Endodermal cell (in vitro differentiated cells): ENCODE measurements at regions not wholly inside any gene's neighbourhood (a gene's known extent, or its start where the extent isn't known, plus 50 kb on each side); places are given as distances from the start of the nearest gene placed in this dataset.
A peak's percentile ranks its signal among the peaks of the same experiment; 100 is the strongest.

Source experiments
- DNase-seq: peaks from one replicate; pipeline ENCODE4 v3.0.0-alpha.2; 2017
- H3K27ac ChIP-seq: 2 replicates; pipeline ENCODE4 v1.5.1; 2013; ENCODE audit warnings: mild to moderate bottlenecking, low read depth, low read length, moderate library complexity
- H3K27me3 ChIP-seq: 2 replicates; pipeline ENCODE4 v1.6.1; 2013; ENCODE audit warnings: mild to moderate bottlenecking, low read length, moderate library complexity; ENCODE audit not compliant: insufficient read depth, control insufficient read depth, poor library complexity, severe bottlenecking
- H3K36me3 ChIP-seq: 2 replicates; pipeline ENCODE4 v1.7.0; 2013; ENCODE audit warnings: mild to moderate bottlenecking, low read length, moderate library complexity; ENCODE audit not compliant: control insufficient read depth, insufficient read depth
- H3K4me1 ChIP-seq: one replicate; pipeline ENCODE4 v1.7.0; 2013; ENCODE audit warnings: low read length; ENCODE audit not compliant: control insufficient read depth, insufficient read depth
- H3K4me3 ChIP-seq: 2 replicates; pipeline ENCODE4 v1.5.1; 2013; ENCODE audit warnings: mild to moderate bottlenecking, low read length, moderate library complexity
- H3K9ac ChIP-seq: 2 replicates; pipeline ENCODE4 v1.6.1; 2013; ENCODE audit warnings: mild to moderate bottlenecking, low read length, moderate library complexity; ENCODE audit not compliant: poor library complexity, severe bottlenecking; ENCODE audit errors: extremely low read depth
- H3K9me3 ChIP-seq: 2 replicates; pipeline ENCODE4 v1.6.1; 2013; ENCODE audit warnings: mild to moderate bottlenecking, low read length, moderate library complexity; ENCODE audit not compliant: control insufficient read depth
- H3K27ac Mint-ChIP-seq: 2 replicates; pipeline ENCODE4 v1.8.0; 2020; ENCODE audit warnings: mixed read lengths
- H3K27me3 Mint-ChIP-seq: 2 replicates; pipeline ENCODE4 v1.8.0; 2021; ENCODE audit warnings: mild to moderate bottlenecking, mixed read lengths; ENCODE audit not compliant: insufficient read depth
- H3K36me3 Mint-ChIP-seq: 2 replicates; pipeline ENCODE4 v1.8.0; 2020; ENCODE audit warnings: low read depth, mixed read lengths
- H3K4me1 Mint-ChIP-seq: 2 replicates; pipeline ENCODE4 v1.8.0; 2020; ENCODE audit warnings: mixed read lengths
- H3K4me3 Mint-ChIP-seq: 2 replicates; pipeline ENCODE4 v1.8.0; 2020; ENCODE audit warnings: mild to moderate bottlenecking, moderate library complexity, mixed read lengths
- H3K9me3 Mint-ChIP-seq: 2 replicates; pipeline ENCODE4 v1.8.0; 2020; ENCODE audit warnings: mild to moderate bottlenecking, mixed read lengths
- WGBS, 2 experiments: methylation state at CpG; one replicate each; pipeline versions ENCODE4 v1.1.5 to v1.1.7; 2013; ENCODE audit warnings: missing lambda C conversion rate in 2 of 2, mixed read lengths in 1 of 2; ENCODE audit not compliant: insufficient coverage in 1 of 2, insufficient read length in 1 of 2; 5-methylcytosine and 5-hydroxymethylcytosine counted together
- TF ChIP-seq, protein P1 (sequence below): fragments of 200-600 bp; sonication (generic); conservative IDR thresholded peaks from 2 replicates; pipeline ENCODE4 v1.5.0; 2021; ENCODE audit warnings: antibody characterized with exemption, mild to moderate bottlenecking

DNA sequence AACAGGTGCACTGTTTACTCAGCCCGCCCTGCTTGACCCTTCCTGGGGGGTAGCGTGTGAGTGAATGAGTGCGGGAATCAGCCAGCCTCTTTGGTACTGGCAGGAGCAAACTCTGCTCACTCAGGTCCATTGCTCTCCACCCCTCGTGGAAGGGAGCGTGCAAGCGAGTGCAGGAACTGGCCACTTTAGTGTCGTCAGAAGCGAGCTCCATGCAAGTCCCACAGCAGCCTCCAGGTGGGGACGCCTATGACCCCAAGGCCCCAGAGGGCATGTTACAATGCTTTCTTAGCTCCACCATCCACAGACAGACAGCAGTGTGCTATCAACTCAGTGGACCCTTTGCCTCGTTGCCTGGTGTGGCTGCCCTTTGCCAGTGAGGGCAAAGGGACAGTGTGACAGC is 1025.1 kb upstream of the CDH8 start:
- no peak overlapping the region for H3K4me3 Mint-ChIP-seq
- WGBS, 2 experiments = 91 to 100% methylated on average over 8 to 10 of the region's 10 CpGs
- Histone ChIP-seq H3K27me3 (no peaks in the 10 kb centered on the region), H3K27ac (no peak overlapping the region), H3K36me3 (no peaks in the 10 kb centered on the region), H3K4me1 (no peaks in the 10 kb centered on the region), H3K4me3 (no peak overlapping the region), H3K9ac (no peak overlapping the region), H3K9me3 (no peaks in the 10 kb centered on the region)
- peaks cover 6% of the 10 kb centered on the region for H3K9me3 Mint-ChIP-seq
- TF ChIP-seq, protein P1, sequence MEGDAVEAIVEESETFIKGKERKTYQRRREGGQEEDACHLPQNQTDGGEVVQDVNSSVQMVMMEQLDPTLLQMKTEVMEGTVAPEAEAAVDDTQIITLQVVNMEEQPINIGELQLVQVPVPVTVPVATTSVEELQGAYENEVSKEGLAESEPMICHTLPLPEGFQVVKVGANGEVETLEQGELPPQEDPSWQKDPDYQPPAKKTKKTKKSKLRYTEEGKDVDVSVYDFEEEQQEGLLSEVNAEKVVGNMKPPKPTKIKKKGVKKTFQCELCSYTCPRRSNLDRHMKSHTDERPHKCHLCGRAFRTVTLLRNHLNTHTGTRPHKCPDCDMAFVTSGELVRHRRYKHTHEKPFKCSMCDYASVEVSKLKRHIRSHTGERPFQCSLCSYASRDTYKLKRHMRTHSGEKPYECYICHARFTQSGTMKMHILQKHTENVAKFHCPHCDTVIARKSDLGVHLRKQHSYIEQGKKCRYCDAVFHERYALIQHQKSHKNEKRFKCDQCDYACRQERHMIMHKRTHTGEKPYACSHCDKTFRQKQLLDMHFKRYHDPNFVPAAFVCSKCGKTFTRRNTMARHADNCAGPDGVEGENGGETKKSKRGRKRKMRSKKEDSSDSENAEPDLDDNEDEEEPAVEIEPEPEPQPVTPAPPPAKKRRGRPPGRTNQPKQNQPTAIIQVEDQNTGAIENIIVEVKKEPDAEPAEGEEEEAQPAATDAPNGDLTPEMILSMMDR = peak; percentile 50
- no peak overlapping the region for H3K27ac Mint-ChIP-seq
- no peaks in the 10 kb centered on the region for H3K27me3 Mint-ChIP-seq
- H3K4me1 Mint-ChIP-seq = peaks cover 10% of the 10 kb centered on the region
- H3K36me3 Mint-ChIP-seq = no peaks in the 10 kb centered on the region
- peak; percentile 59 for DNase-seq

DNA sequence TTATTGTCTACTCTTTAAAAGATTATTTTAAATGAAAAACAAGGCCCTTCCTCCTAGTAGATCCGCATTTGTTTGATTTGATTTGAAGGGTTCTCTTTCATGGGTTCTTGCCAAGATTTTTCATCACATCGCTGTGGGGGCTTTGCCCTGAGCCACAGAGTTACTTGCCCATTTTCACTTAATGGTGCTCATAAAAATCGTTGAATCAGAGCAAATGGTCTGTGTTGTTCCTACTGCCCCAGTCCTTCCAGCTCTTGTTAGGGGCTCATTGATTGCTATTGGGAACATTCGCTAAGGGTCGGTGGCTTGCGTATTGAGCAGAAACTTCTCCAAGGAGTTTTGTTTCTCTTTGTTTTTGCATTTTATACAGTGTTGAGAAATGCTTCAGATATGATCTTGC is 1023.4 kb upstream of the CDH8 start:
- Mint-ChIP-seq H3K27ac (no peak overlapping the region), H3K27me3 (no peaks in the 10 kb centered on the region), H3K36me3 (no peaks in the 10 kb centered on the region), H3K9me3 (peaks cover 6% of the 10 kb centered on the region), H3K4me3 (no peak overlapping the region), H3K4me1 (peaks cover 4% of the 10 kb centered on the region)
- Histone ChIP-seq H3K4me1 (no peaks in the 10 kb centered on the region), H3K27me3 (no peaks in the 10 kb centered on the region), H3K4me3 (no peak overlapping the region), H3K9me3 (no peaks in the 10 kb centered on the region), H3K27ac (no peak overlapping the region), H3K9ac (no peak overlapping the region), H3K36me3 (no peaks in the 10 kb centered on the region)
- WGBS, 2 experiments = 88 to 98% methylated on average over 1 to 6 of the region's 6 CpGs
- DNase-seq = no peak
- TF ChIP-seq, protein P1 = no peak

- no peaks in the 10 kb centered on the region for H3K27me3 ChIP-seq
- Mint-ChIP-seq H3K27ac (no peak overlapping the region), H3K36me3 (no peaks in the 10 kb centered on the region), H3K4me3 (no peak overlapping the region), H3K27me3 (no peaks in the 10 kb centered on the region), H3K9me3 (peaks cover 6% of the 10 kb centered on the region), H3K4me1 (no peaks in the 10 kb centered on the region)
- no peaks in the 10 kb centered on the region for H3K36me3 ChIP-seq
- no peaks in the 10 kb centered on the region for H3K9me3 ChIP-seq
- H3K9ac ChIP-seq = no peak overlapping the region
- no peak overlapping the region for H3K27ac ChIP-seq
- WGBS, 2 experiments = 90 to 95% methylated on average over 2 to 3 of the region's 3 CpGs
- H3K4me1 ChIP-seq = no peaks in the 10 kb centered on the region
- no peak for DNase-seq
- no peak overlapping the region for H3K4me3 ChIP-seq
- TF ChIP-seq, protein P1 = no peak
These were observed 1021.1 kb upstream of the CDH8 start for GRCh38 chr16:63057341-63057740.
